ENCODE measurements at regions not wholly inside any gene's neighbourhood (a gene's known extent, or its start where the extent isn't known, plus 50 kb on each side); places are given as distances from the start of the nearest gene placed in this dataset.

DNA sequence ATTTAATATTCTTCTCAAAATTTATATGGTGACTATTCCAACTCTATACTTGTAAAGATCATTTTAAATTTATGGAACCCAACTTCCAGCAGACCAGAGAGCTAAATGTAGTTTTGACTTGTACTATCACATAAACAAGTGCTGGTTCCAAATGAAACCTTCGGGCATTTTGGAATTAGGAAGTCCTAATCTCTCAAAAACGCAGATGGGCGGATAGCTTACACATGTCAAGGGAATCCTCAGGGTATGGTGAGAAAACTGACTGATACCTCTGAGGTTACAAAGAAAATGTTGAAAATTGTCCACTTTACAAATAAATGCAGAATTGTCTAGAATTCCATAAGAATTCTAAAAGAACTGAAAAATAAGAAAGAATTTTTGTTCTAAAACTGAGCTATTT lies 224.1 kb downstream of the SS18 start:
- Histone ChIP-seq H3K4me1 (no peaks in the 10 kb centered on the region), H3K27ac (no peak overlapping the region), H3K27me3 (ENCODE audit: insufficient read depth in 3 of 3, low read length in 2 of 3) (peaks cover 0 to 3% (median 0%) of the 10 kb centered on the region in 3 donors), H3K4me3 (no peak overlapping the region), H3K9me3 (peaks cover 3% of the 10 kb centered on the region), H3K36me3 (ENCODE audit: insufficient read depth in 1 of 2, low read depth in 1 of 2) (no peaks in the 10 kb centered on the region)
- ATAC-seq: no peak
- 41 to 59% (median 49%) methylated on average over 3 of the region's 3 CpGs for WGBS, 3 donors
- intact Hi-C loops (cut with DNase I): no loop called here
- TF ChIP-seq, protein P1, sequence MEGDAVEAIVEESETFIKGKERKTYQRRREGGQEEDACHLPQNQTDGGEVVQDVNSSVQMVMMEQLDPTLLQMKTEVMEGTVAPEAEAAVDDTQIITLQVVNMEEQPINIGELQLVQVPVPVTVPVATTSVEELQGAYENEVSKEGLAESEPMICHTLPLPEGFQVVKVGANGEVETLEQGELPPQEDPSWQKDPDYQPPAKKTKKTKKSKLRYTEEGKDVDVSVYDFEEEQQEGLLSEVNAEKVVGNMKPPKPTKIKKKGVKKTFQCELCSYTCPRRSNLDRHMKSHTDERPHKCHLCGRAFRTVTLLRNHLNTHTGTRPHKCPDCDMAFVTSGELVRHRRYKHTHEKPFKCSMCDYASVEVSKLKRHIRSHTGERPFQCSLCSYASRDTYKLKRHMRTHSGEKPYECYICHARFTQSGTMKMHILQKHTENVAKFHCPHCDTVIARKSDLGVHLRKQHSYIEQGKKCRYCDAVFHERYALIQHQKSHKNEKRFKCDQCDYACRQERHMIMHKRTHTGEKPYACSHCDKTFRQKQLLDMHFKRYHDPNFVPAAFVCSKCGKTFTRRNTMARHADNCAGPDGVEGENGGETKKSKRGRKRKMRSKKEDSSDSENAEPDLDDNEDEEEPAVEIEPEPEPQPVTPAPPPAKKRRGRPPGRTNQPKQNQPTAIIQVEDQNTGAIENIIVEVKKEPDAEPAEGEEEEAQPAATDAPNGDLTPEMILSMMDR (IDR thresholded peaks at IDR 0.05): no peak
- no peak for DNase-seq

DNA sequence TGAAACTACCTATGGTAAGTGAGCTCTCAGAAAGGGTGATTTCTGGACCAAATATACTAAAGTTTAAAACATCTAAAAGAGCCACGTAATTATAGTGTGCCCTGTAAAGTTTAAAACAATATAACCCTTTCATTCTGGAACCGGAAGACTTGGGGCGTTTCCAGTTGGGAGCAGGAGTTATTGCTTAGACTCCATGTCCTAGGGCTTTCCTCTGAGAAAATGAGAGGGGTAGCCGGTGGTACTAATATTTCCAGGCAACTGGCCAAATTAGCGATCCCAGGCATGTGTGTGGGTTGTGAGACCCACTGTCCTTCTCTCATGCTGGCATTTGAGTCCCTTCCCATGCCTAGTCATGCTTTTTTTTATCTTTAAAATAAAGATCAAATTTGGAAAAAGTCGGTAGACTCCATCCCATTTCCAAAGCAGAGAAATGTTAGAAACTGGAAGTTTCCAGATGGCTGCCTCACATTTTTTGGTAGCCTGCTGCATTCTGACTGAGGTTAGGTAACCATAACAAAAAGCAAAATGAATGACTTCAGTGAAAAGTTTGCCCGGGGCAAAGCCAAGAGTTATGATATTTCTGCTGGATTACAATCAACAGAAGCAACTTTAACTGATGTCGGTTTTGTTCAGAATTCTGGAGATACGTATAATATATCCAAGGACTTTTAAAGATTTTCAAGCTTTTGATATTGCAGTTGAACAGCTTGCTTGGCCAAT lies 227.4 kb downstream of the SS18 start:
- peaks cover 0 to 3% (median 0%) of the 10 kb centered on the region in 3 donors for H3K27me3 ChIP-seq (ENCODE audit: insufficient read depth in 3 of 3, low read length in 2 of 3)
- intact Hi-C loops (cut with DNase I): no loop called here
- no peak overlapping the region for H3K4me3 ChIP-seq
- no peaks in the 10 kb centered on the region for H3K36me3 ChIP-seq (ENCODE audit: insufficient read depth in 1 of 2, low read depth in 1 of 2)
- ATAC-seq: no peak
- H3K9me3 ChIP-seq: peaks cover 3% of the 10 kb centered on the region
- WGBS, 3 donors: 23 to 38% (median 30%) methylated on average over 9 of the region's 9 CpGs
- TF ChIP-seq, protein P1 (IDR thresholded peaks at IDR 0.05): no peak
- H3K27ac ChIP-seq: no peak overlapping the region
- no peak for DNase-seq
- H3K4me1 ChIP-seq: no peaks in the 10 kb centered on the region

DNA sequence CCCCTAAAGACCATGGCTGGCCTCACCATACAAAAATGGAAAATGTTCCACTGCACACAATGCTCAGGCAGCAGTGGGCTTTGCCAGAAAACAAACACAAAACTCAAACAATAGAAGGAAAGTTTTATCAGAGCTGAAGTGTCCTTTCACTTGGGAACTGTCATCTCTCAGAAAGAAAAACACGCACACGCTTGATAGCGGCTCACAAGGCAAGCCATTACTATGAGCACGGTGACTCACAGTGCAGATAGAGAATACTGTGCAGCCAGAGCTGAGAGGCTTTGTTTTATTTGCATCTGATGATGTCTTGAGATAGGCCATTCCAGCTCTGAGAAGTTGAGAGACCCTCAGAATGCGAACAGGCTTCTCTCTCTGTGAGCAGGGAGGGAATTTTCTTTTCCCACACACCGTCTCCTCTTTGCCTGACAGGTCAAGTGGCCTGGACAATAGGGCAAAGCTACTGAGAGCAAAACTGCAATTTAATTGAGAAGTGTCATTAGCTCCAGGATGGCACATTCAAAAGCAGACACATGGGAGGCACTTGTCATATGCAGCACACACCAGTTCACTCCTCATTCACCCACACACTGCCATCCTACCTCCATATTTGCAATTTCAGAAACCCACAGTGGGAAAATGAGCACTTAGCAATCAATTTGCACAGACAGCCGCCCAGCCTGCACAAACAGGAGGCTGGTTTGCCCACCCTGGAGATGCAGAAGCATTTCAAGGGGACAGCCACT lies 236.6 kb downstream of the SS18 start:
- Histone ChIP-seq H3K4me1 (no peaks in the 10 kb centered on the region), H3K27ac (no peak overlapping the region), H3K4me3 (no peak overlapping the region), H3K27me3 (ENCODE audit: insufficient read depth in 3 of 3, low read length in 2 of 3) (no peaks in the 10 kb centered on the region), H3K36me3 (ENCODE audit: insufficient read depth in 1 of 2, low read depth in 1 of 2) (no peaks in the 10 kb centered on the region), H3K9me3 (no peaks in the 10 kb centered on the region)
- ATAC-seq (no peak), DNase-seq (no peak)
- intact Hi-C loops (cut with DNase I): no loop called here
- TF ChIP-seq, protein P1 (IDR thresholded peaks at IDR 0.05): no peak
- WGBS, 3 donors: 92 to 93% (median 92%) methylated on average over 7 of the region's 7 CpGs

DNA sequence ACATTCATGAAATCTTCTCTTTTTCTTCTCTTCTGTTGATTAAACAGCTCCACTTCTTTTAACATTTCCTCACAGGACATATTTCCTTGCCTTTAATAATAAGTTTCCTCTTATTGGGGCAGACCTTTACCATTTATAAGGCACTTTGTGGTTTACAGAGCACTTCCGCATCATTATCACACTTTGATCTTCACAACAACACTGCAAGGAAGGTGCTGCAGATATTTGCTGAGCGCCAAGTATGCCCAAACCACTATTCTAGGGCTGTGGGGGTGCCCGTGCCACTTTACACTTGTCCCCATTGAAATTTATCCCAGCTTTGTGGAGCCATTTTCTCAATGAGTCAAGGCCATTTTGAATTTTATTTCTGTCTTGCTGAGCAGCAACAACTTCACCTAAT lies 246.6 kb downstream of the SS18 start:
- Histone ChIP-seq H3K4me1 (no peaks in the 10 kb centered on the region), H3K4me3 (no peak overlapping the region), H3K36me3 (ENCODE audit: insufficient read depth in 1 of 2, low read depth in 1 of 2) (no peaks in the 10 kb centered on the region), H3K27me3 (ENCODE audit: insufficient read depth in 3 of 3, low read length in 2 of 3) (no peaks in the 10 kb centered on the region), H3K9me3 (no peaks in the 10 kb centered on the region), H3K27ac (no peak overlapping the region)
- WGBS, 3 donors: 90 to 98% (median 95%) methylated on average over 3 of the region's 3 CpGs
- TF ChIP-seq, protein P1 (IDR thresholded peaks at IDR 0.05): no peak
- ATAC-seq (no peak), DNase-seq (no peak)
- intact Hi-C loops (cut with DNase I): no loop called here
